ENCODE measurements at regions not wholly inside any gene's neighbourhood (a gene's known extent, or its start where the extent isn't known, plus 50 kb on each side); places are given as distances from the start of the nearest gene placed in this dataset.

GRCh38 chr1:101122452-101123166 lies 97.0 kb upstream of the DPH5 start:
- TF ChIP-seq CTCF (IDR thresholded peaks at IDR 0.05; ENCODE audit: low read depth, low read length) (no peak), EZH2phosphoT487 (IDR thresholded peaks at IDR 0.05; ENCODE audit: low read depth) (no peak)
